ENCODE measurements at regions not wholly inside any gene's neighbourhood (a gene's known extent, or its start where the extent isn't known, plus 50 kb on each side); places are given as distances from the start of the nearest gene placed in this dataset.

GRCh38 chr5:138658676-138659075 lies 83.5 kb upstream of the HSPA9 start:
- TF ChIP-seq CTCF (conservative IDR thresholded peaks at IDR 0.05) (no peak), EZH2 (IDR thresholded peaks at IDR 0.05; ENCODE audit: low read depth) (no peak)

Data from PC-9 (cell line).